ENCODE measurements at regions not wholly inside any gene's neighbourhood (a gene's known extent, or its start where the extent isn't known, plus 50 kb on each side); places are given as distances from the start of the nearest gene placed in this dataset.

GRCh38 chr13:38518328-38518727 is 168.5 kb upstream of the FREM2 start:
- DNase-seq (ENCODE audit: insufficient read length, low spot score) = no peak
- FAIRE-seq = no peak

- no peak for DNase-seq (ENCODE audit: insufficient read length, low spot score)
- no peak for FAIRE-seq
Measured at GRCh38 chr13:38519229-38519911, 167.5 kb upstream of the FREM2 start.

DNA sequence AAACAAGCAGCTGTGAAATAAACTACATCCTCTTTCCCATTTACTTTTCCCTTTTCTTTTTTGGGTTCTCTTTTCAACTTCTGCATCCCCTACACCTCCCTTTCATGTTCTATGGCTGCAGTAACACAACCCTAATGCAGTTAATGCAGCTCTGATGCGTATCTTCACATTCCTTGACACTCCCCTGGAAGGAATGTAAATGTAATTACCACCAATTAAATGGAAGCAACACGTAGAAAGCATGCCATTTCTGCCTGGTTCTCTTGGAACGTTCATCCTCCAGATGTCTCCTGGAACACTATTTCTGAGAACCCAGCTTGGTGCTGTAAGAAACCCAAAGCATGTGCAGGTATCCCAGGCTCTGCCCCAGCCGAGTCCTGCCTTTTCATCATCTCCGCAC is 166.8 kb upstream of the FREM2 start:
- FAIRE-seq = no peak
- DNase-seq (ENCODE audit: insufficient read length, low spot score) = no peak

DNA sequence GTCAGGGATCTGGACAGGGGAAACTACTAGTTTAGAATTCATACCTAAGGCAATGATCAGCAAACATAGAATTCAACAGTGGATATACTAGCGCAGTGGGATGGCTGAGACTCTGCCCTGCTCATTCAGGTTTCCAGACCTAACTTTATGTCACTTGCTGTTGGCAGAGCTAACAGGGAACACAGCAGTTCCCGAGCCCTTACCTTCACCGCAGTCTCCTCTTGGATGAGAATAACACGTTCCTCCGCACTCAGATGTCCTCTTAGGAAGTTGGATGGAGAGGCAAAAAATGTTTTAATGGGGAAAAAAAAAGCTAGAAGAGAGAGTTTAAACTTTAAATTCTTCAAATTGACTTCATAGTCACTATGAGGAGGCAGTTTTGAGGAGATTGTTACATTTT is 159.7 kb upstream of the FREM2 start:
- DNase-seq (ENCODE audit: insufficient read length, low spot score) (no peak), FAIRE-seq (no peak)

DNA sequence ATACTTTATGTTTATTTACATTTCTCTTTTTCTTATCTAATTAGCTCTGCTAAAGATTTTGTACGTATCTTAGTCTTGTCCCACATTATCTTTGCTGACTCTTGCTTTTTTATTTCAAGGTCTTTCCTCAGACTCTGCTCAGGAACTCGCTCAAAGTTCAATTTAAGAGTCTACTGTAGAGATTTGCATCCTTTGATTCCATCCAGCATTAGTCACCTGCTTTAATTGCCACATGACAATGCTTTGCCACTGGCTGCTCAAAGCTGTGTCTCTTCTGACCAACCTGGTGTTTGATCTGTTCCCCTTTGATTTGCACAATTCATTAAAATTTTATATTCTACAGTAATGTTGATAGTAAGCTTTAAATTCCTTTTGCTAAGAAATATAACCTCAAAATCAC is 157.9 kb upstream of the FREM2 start:
- DNase-seq (ENCODE audit: insufficient read length, low spot score) (no peak), FAIRE-seq (no peak)

- DNase-seq (ENCODE audit: insufficient read length, low spot score) (no peak), FAIRE-seq (no peak)
Measured at GRCh38 chr13:38530492-38530891, 156.4 kb upstream of the FREM2 start.

- FAIRE-seq = no peak
Measured at GRCh38 chr13:38535261-38535660, 151.6 kb upstream of the FREM2 start.

DNA sequence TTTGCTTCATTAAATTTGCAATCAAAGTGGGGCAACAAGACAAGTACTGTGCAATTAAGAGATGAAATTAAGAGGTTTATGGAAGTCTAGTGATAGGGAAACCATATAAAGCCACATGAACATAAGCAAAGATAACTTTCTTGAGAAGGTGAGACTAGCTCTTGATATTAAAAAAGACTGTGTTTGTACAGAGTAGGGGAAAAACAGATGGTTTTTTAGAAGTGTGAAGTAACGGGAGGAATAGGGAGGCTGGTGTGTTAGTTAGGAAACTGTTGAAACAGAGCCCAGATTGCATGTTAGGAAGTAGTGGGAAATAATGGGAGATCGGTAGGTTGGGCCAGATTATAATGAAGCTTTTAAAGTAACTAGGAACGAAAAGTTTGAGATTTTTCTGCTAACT is 149.8 kb upstream of the FREM2 start:
- DNase-seq (ENCODE audit: insufficient read length, low spot score) (no peak), FAIRE-seq (no peak)

More at GRCh38 chr13:38535261-38535660, 151.6 kb upstream of the FREM2 start:
- no peak for DNase-seq (ENCODE audit: insufficient read length, low spot score)

DNA sequence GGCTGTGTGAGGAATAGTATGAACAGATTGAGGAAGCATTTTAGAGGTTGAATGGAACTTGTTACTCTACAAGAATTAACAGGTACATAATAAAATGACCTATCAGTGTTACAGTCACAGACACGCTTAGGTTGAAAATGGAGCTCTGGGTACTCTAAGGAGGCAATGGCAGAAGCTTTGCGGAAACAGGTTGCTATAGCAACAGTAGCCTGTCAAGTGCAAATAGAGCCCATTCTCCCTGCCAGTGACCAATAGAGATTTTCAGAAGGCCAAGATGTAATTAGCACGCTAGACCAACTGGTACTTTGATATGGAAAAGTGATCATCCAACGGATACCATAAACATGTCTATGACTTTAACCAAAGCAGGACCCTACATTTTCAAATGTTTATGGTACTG is 148.5 kb upstream of the FREM2 start:
- DNase-seq (ENCODE audit: insufficient read length, low spot score) = no peak

GRCh38 chr13:38539632-38540031 is 147.2 kb upstream of the FREM2 start:
- no peak for FAIRE-seq
- DNase-seq (ENCODE audit: insufficient read length, low spot score) = no peak

More for the DNA sequence above, 148.5 kb upstream of the FREM2 start:
- no peak for FAIRE-seq

- no peak for FAIRE-seq
- no peak for DNase-seq (ENCODE audit: insufficient read length, low spot score)
Measured at GRCh38 chr13:38542601-38543000, 144.3 kb upstream of the FREM2 start.

GRCh38 chr13:38543561-38543960 is 143.3 kb upstream of the FREM2 start:
- FAIRE-seq (no peak), DNase-seq (ENCODE audit: insufficient read length, low spot score) (no peak)

- DNase-seq (ENCODE audit: insufficient read length, low spot score) = no peak
- FAIRE-seq = no peak
Measured at GRCh38 chr13:38563739-38564138, 123.1 kb upstream of the FREM2 start.

DNA sequence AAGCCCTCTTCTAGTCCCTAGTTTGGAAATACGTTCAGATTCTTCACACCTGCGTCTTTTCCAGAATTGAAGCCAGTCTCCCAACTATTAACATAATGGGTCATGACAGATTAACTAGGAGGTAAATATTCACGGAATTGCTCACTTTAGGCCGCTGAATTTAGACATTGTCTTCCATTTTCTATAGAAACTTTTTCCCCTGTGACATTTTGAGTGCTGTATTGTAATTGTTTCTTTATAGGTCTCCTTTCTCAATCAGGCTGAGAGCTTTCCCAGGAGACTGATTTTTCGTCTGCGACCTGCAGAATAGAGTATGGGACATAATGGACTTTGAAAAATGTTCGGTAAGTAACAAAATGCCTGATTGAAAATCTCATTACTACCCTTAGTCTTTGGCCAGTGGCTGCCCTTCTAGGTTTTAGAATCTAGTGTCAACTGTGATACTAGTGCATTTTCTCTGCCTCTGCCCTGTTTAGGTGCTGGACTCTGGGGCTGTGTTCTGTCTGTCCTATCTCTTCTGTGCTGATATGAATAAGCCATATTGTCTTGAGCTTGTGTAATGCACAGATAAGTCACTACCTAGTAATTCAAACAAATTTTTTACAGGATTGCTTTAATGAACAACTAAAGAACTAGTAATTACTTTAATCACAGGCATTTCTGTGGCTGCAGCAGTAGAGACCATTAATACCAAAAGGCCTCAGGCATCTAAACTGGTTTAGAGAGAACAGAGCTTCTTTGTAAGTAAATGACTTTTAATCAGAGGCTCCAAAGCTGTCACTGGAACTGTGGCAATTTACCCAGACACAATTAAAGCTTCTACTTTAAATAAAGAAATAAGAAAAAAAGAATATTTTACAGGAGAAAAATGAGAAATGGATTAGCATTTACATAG is 122.4 kb upstream of the FREM2 start:
- FAIRE-seq (no peak), DNase-seq (ENCODE audit: insufficient read length, low spot score) (no peak)

DNA sequence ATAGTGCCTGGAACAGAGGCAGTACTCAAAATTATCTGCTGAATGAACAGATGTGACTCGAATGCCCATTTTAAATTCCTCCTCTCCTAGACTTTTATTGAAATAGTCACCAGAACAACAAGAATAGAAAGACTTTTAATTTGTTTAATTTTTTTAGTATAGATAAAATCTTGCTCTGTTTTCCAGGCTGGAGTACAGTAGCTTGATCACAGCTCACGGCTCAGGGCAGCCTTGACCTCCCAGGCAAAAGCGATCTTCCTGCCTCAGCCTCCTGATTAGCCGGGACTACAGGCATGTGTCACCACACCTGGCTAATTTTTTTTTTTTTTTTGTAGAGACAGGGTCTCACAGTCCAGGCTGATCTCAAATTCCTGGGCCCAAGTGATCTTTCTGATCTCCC is 120.9 kb upstream of the FREM2 start:
- FAIRE-seq (no peak), DNase-seq (ENCODE audit: insufficient read length, low spot score) (no peak)

- DNase-seq (ENCODE audit: insufficient read length, low spot score) (no peak), FAIRE-seq (no peak)
Measured at GRCh38 chr13:38566519-38566918, 120.4 kb upstream of the FREM2 start.

- no peak for DNase-seq (ENCODE audit: insufficient read length, low spot score)
Measured at GRCh38 chr13:38570706-38571105, 116.2 kb upstream of the FREM2 start.

GRCh38 chr13:38575427-38575826 is 111.5 kb upstream of the FREM2 start:
- DNase-seq (ENCODE audit: insufficient read length, low spot score) (no peak), FAIRE-seq (no peak)

More at GRCh38 chr13:38570706-38571105, 116.2 kb upstream of the FREM2 start:
- no peak for FAIRE-seq

DNA sequence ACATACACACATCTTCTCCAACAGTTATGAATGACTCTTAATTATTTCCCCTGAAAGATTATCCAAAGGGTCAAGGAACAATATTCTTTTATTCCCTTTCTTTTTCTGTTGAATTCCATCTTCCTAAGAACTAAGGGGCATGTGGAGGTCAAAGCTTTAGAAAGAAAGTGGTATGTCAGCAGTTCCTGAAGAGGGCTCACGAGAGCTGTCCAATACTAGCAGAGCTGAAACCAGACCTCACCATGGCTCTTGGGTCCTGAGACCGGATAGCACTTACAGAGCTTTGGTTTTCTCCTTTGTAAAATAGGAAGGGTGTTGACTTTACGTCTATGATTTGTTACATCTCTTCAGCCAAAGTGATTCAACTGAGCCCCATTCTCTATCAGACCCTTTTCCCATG is 109.8 kb upstream of the FREM2 start:
- DNase-seq (ENCODE audit: insufficient read length, low spot score) (peak; percentile 0), FAIRE-seq (no peak)

- FAIRE-seq (no peak), DNase-seq (ENCODE audit: insufficient read length, low spot score) (peak; percentile 4)
Measured at GRCh38 chr13:38582133-38582532, 104.7 kb upstream of the FREM2 start.

GRCh38 chr13:38590230-38590629 is 96.6 kb upstream of the FREM2 start:
- DNase-seq (ENCODE audit: insufficient read length, low spot score) (no peak), FAIRE-seq (no peak)

All from HTR-8/SVneo (cell line).